ENCODE measurements at regions not wholly inside any gene's neighbourhood (a gene's known extent, or its start where the extent isn't known, plus 50 kb on each side); places are given as distances from the start of the nearest gene placed in this dataset.
A peak's percentile ranks its signal among the peaks of the same experiment; 100 is the strongest.

GRCh38 chr10:78354101-78354500 lies 320.4 kb downstream of the RPS24 start:
- ATAC-seq (no peak), DNase-seq (ENCODE audit: low spot score in 2 of 2) (no peak)
- Mint-ChIP-seq H3K4me1 (no peaks in the 10 kb centered on the region), H3K4me3 (no peak overlapping the region), H3K27ac (no peak overlapping the region), H3K9me3 (no peaks in the 10 kb centered on the region), H3K36me3 (no peaks in the 10 kb centered on the region)

GRCh38 chr10:78356291-78356900 lies 322.7 kb downstream of the RPS24 start:
- Mint-ChIP-seq H3K4me1 (no peaks in the 10 kb centered on the region), H3K27ac (no peak overlapping the region), H3K9me3 (no peaks in the 10 kb centered on the region), H3K4me3 (no peak overlapping the region), H3K36me3 (peaks cover 5% of the 10 kb centered on the region)
- ATAC-seq: no peak
- DNase-seq (ENCODE audit: low spot score in 2 of 2): no peak

- Mint-ChIP-seq H3K4me3 (no peak overlapping the region), H3K4me1 (peaks cover 6% of the 10 kb centered on the region), H3K9me3 (no peaks in the 10 kb centered on the region), H3K36me3 (peaks cover 5% of the 10 kb centered on the region), H3K27ac (no peak overlapping the region)
- no peak for DNase-seq (ENCODE audit: low spot score in 2 of 2)
- no peak for ATAC-seq
Observed at GRCh38 chr10:78357141-78358063, 323.7 kb downstream of the RPS24 start.

GRCh38 chr10:78358351-78358750 lies 324.7 kb downstream of the RPS24 start:
- Mint-ChIP-seq H3K4me3 (no peak overlapping the region), H3K27ac (no peak overlapping the region), H3K4me1 (peaks cover 7% of the 10 kb centered on the region), H3K36me3 (peaks cover 5% of the 10 kb centered on the region), H3K9me3 (no peaks in the 10 kb centered on the region)
- no peak for ATAC-seq
- no peak for DNase-seq (ENCODE audit: low spot score in 2 of 2)

- Mint-ChIP-seq H3K4me3 (no peak overlapping the region), H3K9me3 (no peaks in the 10 kb centered on the region), H3K4me1 (peaks cover 7% of the 10 kb centered on the region), H3K27ac (no peak overlapping the region), H3K36me3 (peaks cover 5% of the 10 kb centered on the region)
- DNase-seq (ENCODE audit: low spot score in 2 of 2) (no peak), ATAC-seq (no peak)
Observed at GRCh38 chr10:78358982-78359381, 325.3 kb downstream of the RPS24 start.

- Mint-ChIP-seq H3K9me3 (no peaks in the 10 kb centered on the region), H3K4me3 (no peak overlapping the region), H3K27ac (no peak overlapping the region), H3K36me3 (peaks cover 5% of the 10 kb centered on the region), H3K4me1 (peaks cover 7% of the 10 kb centered on the region)
- DNase-seq (ENCODE audit: low spot score in 2 of 2) (no peak), ATAC-seq (no peak)
Observed at GRCh38 chr10:78359640-78360091, 326.0 kb downstream of the RPS24 start.

- H3K9me3 Mint-ChIP-seq: no peaks in the 10 kb centered on the region
- no peak overlapping the region for H3K27ac Mint-ChIP-seq
- H3K4me1 Mint-ChIP-seq: peaks cover 7% of the 10 kb centered on the region
- DNase-seq (ENCODE audit: low spot score in 2 of 2): no peak
- H3K36me3 Mint-ChIP-seq: peaks cover 5% of the 10 kb centered on the region
- ATAC-seq: no peak
- H3K4me3 Mint-ChIP-seq: no peak overlapping the region
Observed at GRCh38 chr10:78360284-78360683, 326.6 kb downstream of the RPS24 start.

- DNase-seq (ENCODE audit: low spot score in 2 of 2) (no peak), ATAC-seq (peak; percentile 49)
- H3K4me1 Mint-ChIP-seq: peaks cover 7% of the 10 kb centered on the region
- no peaks in the 10 kb centered on the region for H3K9me3 Mint-ChIP-seq
- H3K36me3 Mint-ChIP-seq: peaks cover 5% of the 10 kb centered on the region
- no peak overlapping the region for H3K4me3 Mint-ChIP-seq
- H3K27ac Mint-ChIP-seq: no peak overlapping the region
Observed at GRCh38 chr10:78361031-78361430, 327.4 kb downstream of the RPS24 start.

GRCh38 chr10:78362406-78363022 lies 328.9 kb downstream of the RPS24 start:
- Mint-ChIP-seq H3K4me3 (no peak overlapping the region), H3K9me3 (no peaks in the 10 kb centered on the region), H3K36me3 (peaks cover 5% of the 10 kb centered on the region), H3K4me1 (peaks cover 7% of the 10 kb centered on the region), H3K27ac (no peak overlapping the region)
- DNase-seq (ENCODE audit: low spot score in 2 of 2): no peak
- ATAC-seq: no peak

GRCh38 chr10:78363190-78363589 lies 329.5 kb downstream of the RPS24 start:
- DNase-seq (ENCODE audit: low spot score in 2 of 2) (no peak), ATAC-seq (no peak)
- Mint-ChIP-seq H3K27ac (no peak overlapping the region), H3K36me3 (peaks cover 5% of the 10 kb centered on the region), H3K4me1 (peaks cover 7% of the 10 kb centered on the region), H3K4me3 (no peak overlapping the region), H3K9me3 (no peaks in the 10 kb centered on the region)

- Mint-ChIP-seq H3K4me1 (peaks cover 7% of the 10 kb centered on the region), H3K27ac (no peak overlapping the region), H3K36me3 (peaks cover 1% of the 10 kb centered on the region), H3K4me3 (no peak overlapping the region), H3K9me3 (no peaks in the 10 kb centered on the region)
- ATAC-seq (no peak), DNase-seq (ENCODE audit: low spot score in 2 of 2) (no peak)
Observed at GRCh38 chr10:78365694-78366093, 332.0 kb downstream of the RPS24 start.

- H3K27ac Mint-ChIP-seq: no peak overlapping the region
- H3K9me3 Mint-ChIP-seq: no peaks in the 10 kb centered on the region
- peaks cover 7% of the 10 kb centered on the region for H3K4me1 Mint-ChIP-seq
- no peaks in the 10 kb centered on the region for H3K36me3 Mint-ChIP-seq
- DNase-seq (ENCODE audit: low spot score in 2 of 2) (no peak), ATAC-seq (no peak)
- no peak overlapping the region for H3K4me3 Mint-ChIP-seq
Observed at GRCh38 chr10:78366663-78367411, 333.2 kb downstream of the RPS24 start.

- no peak overlapping the region for H3K4me3 Mint-ChIP-seq
- no peaks in the 10 kb centered on the region for H3K36me3 Mint-ChIP-seq
- no peaks in the 10 kb centered on the region for H3K9me3 Mint-ChIP-seq
- H3K4me1 Mint-ChIP-seq: no peaks in the 10 kb centered on the region
- no peak overlapping the region for H3K27ac Mint-ChIP-seq
- DNase-seq (ENCODE audit: low spot score in 2 of 2): no peak
- ATAC-seq: no peak
Observed at GRCh38 chr10:78367751-78368150, 334.1 kb downstream of the RPS24 start.

- no peak overlapping the region for H3K4me3 Mint-ChIP-seq
- no peaks in the 10 kb centered on the region for H3K36me3 Mint-ChIP-seq
- ATAC-seq (no peak), DNase-seq (ENCODE audit: low spot score in 2 of 2) (no peak)
- no peaks in the 10 kb centered on the region for H3K9me3 Mint-ChIP-seq
- no peak overlapping the region for H3K27ac Mint-ChIP-seq
- no peaks in the 10 kb centered on the region for H3K4me1 Mint-ChIP-seq
Observed at GRCh38 chr10:78371136-78371535, 337.5 kb downstream of the RPS24 start.

- DNase-seq (ENCODE audit: low spot score in 2 of 2) (no peak), ATAC-seq (no peak)
- no peak overlapping the region for H3K27ac Mint-ChIP-seq
- no peak overlapping the region for H3K4me3 Mint-ChIP-seq
- no peaks in the 10 kb centered on the region for H3K9me3 Mint-ChIP-seq
- no peaks in the 10 kb centered on the region for H3K4me1 Mint-ChIP-seq
- no peaks in the 10 kb centered on the region for H3K36me3 Mint-ChIP-seq
Observed at GRCh38 chr10:78372806-78373205, 339.1 kb downstream of the RPS24 start.
